Muscle layer of colon (tissue), 2 donors: ENCODE measurements at regions not wholly inside any gene's neighbourhood (a gene's known extent, or its start where the extent isn't known, plus 50 kb on each side); places are given as distances from the start of the nearest gene placed in this dataset.

ENCODE experiments used
- H3K27ac ChIP-seq: one replicate; pipeline ENCODE4 v1.7.0; 2013; ENCODE audit warnings: low read depth, mild to moderate bottlenecking, low read length, moderate library complexity
- H3K27me3 ChIP-seq, 2 donors: one replicate each; pipeline ENCODE4 v1.7.0; 2013; ENCODE audit warnings: low read length in 2 of 2, mild to moderate bottlenecking in 2 of 2; ENCODE audit not compliant: insufficient read depth in 2 of 2, control insufficient read depth in 1 of 2
- H3K36me3 ChIP-seq: one replicate; pipeline ENCODE4 v1.7.0; 2013; ENCODE audit warnings: mild to moderate bottlenecking, low read length; ENCODE audit not compliant: insufficient read depth
- H3K4me1 ChIP-seq: one replicate; pipeline ENCODE4 v1.7.0; 2013; ENCODE audit warnings: mild to moderate bottlenecking, low read length; ENCODE audit not compliant: insufficient read depth
- H3K4me3 ChIP-seq, 2 donors: one replicate each; pipeline ENCODE4 v1.7.0; 2013; ENCODE audit warnings: low read length in 2 of 2, low read depth in 1 of 2, mild to moderate bottlenecking in 1 of 2, moderate library complexity in 1 of 2
- H3K9ac ChIP-seq: one replicate; pipeline ENCODE4 v1.7.0; 2013; ENCODE audit warnings: low read length
- H3K9me3 ChIP-seq: one replicate; pipeline ENCODE4 v1.7.0; 2013; ENCODE audit warnings: mild to moderate bottlenecking, low read length
- donor health status: abdominal sarcoma.
- donor health status: Adenocarcinoma of cecum.

DNA sequence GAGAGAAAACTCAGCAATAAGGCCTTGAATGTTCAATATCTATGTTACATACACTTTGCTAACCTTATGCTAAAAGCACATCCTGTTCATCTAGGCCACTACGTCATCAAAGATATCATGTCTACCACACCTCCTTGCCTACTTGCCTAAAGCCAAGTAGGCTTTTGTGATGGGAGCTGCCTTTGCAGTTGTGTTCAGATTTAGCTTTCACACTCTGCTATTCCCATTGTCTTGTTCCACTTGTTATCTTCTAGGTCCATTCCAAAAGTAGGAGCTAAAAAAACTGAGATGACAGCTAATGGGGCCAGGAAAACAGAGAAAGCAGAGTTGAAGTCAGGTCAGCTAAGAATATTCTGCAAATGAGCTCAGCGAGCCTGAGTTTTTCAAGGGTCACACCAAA is 153.6 kb upstream of the EDNRA start:
- Histone ChIP-seq H3K9me3 (no peaks in the 10 kb centered on the region), H3K27me3 (no peaks in the 10 kb centered on the region), H3K9ac (no peak overlapping the region), H3K27ac (no peak overlapping the region), H3K4me3 (no peak overlapping the region), H3K36me3 (no peaks in the 10 kb centered on the region), H3K4me1 (no peaks in the 10 kb centered on the region)

GRCh38 chr4:147328189-147328588 is 152.7 kb upstream of the EDNRA start:
- Histone ChIP-seq H3K4me1 (no peaks in the 10 kb centered on the region), H3K36me3 (no peaks in the 10 kb centered on the region), H3K4me3 (no peak overlapping the region), H3K27me3 (no peaks in the 10 kb centered on the region), H3K27ac (no peak overlapping the region), H3K9ac (no peak overlapping the region), H3K9me3 (no peaks in the 10 kb centered on the region)

GRCh38 chr4:147328756-147329446 is 152.0 kb upstream of the EDNRA start:
- Histone ChIP-seq H3K4me3 (no peak overlapping the region), H3K36me3 (no peaks in the 10 kb centered on the region), H3K9ac (no peak overlapping the region), H3K4me1 (no peaks in the 10 kb centered on the region), H3K27ac (no peak overlapping the region), H3K27me3 (no peaks in the 10 kb centered on the region), H3K9me3 (no peaks in the 10 kb centered on the region)

- H3K4me1 ChIP-seq, result peaks cover 3% of the 10 kb centered on the region
- no peak overlapping the region for H3K9ac ChIP-seq
- H3K4me3 ChIP-seq, result no peak overlapping the region
- H3K36me3 ChIP-seq, result no peaks in the 10 kb centered on the region
- no peaks in the 10 kb centered on the region for H3K27me3 ChIP-seq
- no peak overlapping the region for H3K27ac ChIP-seq
- H3K9me3 ChIP-seq, result no peaks in the 10 kb centered on the region
Measured at GRCh38 chr4:147332091-147332490, 148.8 kb upstream of the EDNRA start.

- Histone ChIP-seq H3K27me3 (no peaks in the 10 kb centered on the region), H3K9me3 (no peaks in the 10 kb centered on the region), H3K36me3 (no peaks in the 10 kb centered on the region), H3K4me3 (no peak overlapping the region), H3K9ac (no peak overlapping the region), H3K27ac (no peak overlapping the region), H3K4me1 (peaks cover 3% of the 10 kb centered on the region)
Measured at GRCh38 chr4:147334478-147334877, 146.4 kb upstream of the EDNRA start.

DNA sequence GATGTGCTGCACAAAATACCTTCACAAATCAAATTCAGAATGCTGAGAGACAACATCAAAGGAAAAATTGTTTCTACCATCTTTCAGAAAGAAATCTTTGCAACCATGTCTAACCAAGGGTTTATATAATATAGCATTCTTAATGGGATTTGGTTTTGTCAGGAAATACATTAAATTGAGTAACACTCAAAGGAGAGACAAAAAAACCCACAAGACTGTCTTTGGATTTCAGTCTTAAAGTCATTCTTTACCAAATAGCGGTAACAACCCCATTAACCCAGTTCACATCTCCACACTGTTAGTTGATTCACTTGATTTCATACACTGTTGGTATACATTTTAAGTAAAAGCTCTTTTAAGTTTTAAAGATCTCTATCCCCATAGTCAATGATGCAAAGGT is 145.7 kb upstream of the EDNRA start:
- no peaks in the 10 kb centered on the region for H3K36me3 ChIP-seq
- H3K9me3 ChIP-seq, result no peaks in the 10 kb centered on the region
- H3K4me3 ChIP-seq, result no peak overlapping the region
- no peak overlapping the region for H3K27ac ChIP-seq
- H3K4me1 ChIP-seq, result peaks cover 3% of the 10 kb centered on the region
- H3K9ac ChIP-seq, result no peak overlapping the region
- H3K27me3 ChIP-seq, result no peaks in the 10 kb centered on the region

DNA sequence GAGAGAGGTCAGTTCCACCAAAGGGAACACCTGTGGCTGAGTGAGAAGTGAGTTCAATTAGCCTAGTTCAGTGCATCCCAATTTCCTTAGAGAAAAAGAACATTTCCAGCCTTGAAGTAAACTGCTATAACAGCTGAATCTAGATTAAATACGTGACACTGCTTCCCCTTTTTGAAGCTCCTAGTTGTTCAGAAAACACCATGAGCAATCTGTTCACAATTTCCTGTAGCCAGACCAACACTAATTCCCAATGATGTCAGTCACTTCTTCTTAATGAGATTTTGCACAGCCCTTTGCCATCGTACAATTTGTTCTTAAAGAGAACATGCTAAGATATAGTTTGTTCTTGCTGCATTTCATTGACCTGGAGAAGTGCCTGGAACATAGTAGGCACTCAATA is 144.6 kb upstream of the EDNRA start:
- Histone ChIP-seq H3K27ac (no peak overlapping the region), H3K4me1 (peaks cover 3% of the 10 kb centered on the region), H3K9me3 (no peaks in the 10 kb centered on the region), H3K36me3 (no peaks in the 10 kb centered on the region), H3K4me3 (no peak overlapping the region), H3K9ac (no peak overlapping the region), H3K27me3 (no peaks in the 10 kb centered on the region)

GRCh38 chr4:147339100-147339499 is 141.8 kb upstream of the EDNRA start:
- no peaks in the 10 kb centered on the region for H3K36me3 ChIP-seq
- H3K4me3 ChIP-seq, result no peak overlapping the region
- H3K27ac ChIP-seq, result no peak overlapping the region
- peaks cover 3% of the 10 kb centered on the region for H3K4me1 ChIP-seq
- H3K9ac ChIP-seq, result no peak overlapping the region
- H3K27me3 ChIP-seq, result no peaks in the 10 kb centered on the region
- no peaks in the 10 kb centered on the region for H3K9me3 ChIP-seq

DNA sequence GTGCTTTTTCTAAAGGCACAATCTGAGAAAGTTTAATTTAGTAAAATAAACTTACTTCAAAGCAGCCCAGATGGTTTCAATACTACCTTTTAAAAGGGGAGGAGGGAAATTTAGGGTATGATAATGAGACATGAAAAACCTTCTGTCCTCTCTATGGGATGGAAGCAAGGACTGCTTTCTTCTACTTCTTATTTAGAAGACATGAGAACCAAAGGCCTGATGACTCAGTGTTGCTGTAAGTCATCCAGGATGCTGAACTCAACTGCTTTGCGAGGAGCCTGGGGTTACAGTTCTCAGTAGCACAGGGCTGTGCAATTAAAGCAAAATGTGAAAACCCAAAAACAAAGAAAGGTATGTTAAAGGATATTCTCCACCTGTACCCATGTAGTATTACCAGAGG is 140.8 kb upstream of the EDNRA start:
- Histone ChIP-seq H3K36me3 (no peaks in the 10 kb centered on the region), H3K9me3 (no peaks in the 10 kb centered on the region), H3K9ac (no peak overlapping the region), H3K27ac (no peak overlapping the region), H3K4me3 (no peak overlapping the region), H3K27me3 (no peaks in the 10 kb centered on the region), H3K4me1 (no peaks in the 10 kb centered on the region)

DNA sequence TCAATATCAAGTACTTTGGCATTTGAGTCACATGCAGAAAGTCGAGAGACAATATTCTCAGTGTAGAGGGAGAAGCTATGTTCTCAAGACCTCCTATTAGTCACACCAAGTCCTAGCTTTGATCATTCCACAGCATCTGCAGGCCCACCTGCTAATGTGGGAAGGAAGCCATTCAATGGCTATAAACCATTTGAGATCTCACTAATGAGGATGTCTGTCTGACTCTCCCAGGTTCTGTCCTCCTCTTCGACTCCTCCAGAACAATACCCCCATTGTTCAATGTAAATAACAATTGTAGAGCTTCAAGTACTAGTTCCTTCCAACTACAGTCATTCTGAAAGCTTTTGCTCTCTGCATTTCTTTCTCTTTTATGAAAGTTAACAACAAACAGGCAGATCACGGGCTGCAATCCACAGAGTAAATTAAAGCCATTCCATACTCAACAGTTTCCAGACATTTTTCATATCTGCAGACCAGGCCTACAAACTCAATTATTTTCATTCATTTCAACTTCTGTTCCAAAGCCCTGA is 140.2 kb upstream of the EDNRA start:
- Histone ChIP-seq H3K4me1 (no peaks in the 10 kb centered on the region), H3K9me3 (no peaks in the 10 kb centered on the region), H3K36me3 (no peaks in the 10 kb centered on the region), H3K4me3 (no peak overlapping the region), H3K9ac (no peak overlapping the region), H3K27ac (no peak overlapping the region), H3K27me3 (no peaks in the 10 kb centered on the region)

- Histone ChIP-seq H3K27me3 (no peaks in the 10 kb centered on the region), H3K27ac (no peak overlapping the region), H3K9ac (no peak overlapping the region), H3K36me3 (no peaks in the 10 kb centered on the region), H3K4me1 (no peaks in the 10 kb centered on the region), H3K4me3 (no peak overlapping the region), H3K9me3 (no peaks in the 10 kb centered on the region)
Measured at GRCh38 chr4:147343692-147344091, 137.2 kb upstream of the EDNRA start.

DNA sequence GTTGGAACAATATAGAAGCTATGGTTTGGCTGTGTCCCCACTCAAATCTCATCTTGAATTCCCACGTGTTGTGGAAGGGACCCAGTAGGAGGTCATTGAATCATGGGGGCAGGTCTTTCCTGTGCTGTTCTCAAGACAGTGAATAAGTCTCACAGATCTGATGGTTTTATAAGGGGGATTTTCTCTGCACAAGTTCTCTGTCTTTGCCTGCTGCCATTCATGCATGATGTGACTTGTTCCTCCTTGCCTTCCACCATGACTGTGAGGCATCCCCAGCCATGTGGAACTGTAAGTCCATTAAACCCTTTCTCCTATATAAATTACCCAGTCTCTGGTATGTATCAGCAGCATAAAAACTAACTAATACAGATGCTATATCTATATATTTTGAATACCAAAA is 135.2 kb upstream of the EDNRA start:
- no peak overlapping the region for H3K27ac ChIP-seq
- H3K9ac ChIP-seq, result no peak overlapping the region
- H3K4me1 ChIP-seq, result no peaks in the 10 kb centered on the region
- H3K4me3 ChIP-seq, result no peak overlapping the region
- H3K9me3 ChIP-seq, result no peaks in the 10 kb centered on the region
- H3K27me3 ChIP-seq, result no peaks in the 10 kb centered on the region
- H3K36me3 ChIP-seq, result no peaks in the 10 kb centered on the region
